ENCODE measurements at regions not wholly inside any gene's neighbourhood (a gene's known extent, or its start where the extent isn't known, plus 50 kb on each side); places are given as distances from the start of the nearest gene placed in this dataset.
A peak's percentile ranks its signal among the peaks of the same experiment; 100 is the strongest.

- Histone ChIP-seq H3K9ac (ENCODE audit: low read depth in 1 of 2, low read length in 2 of 2) (no peak overlapping the region), H3K9me3 (ENCODE audit: control insufficient read depth in 2 of 2, low read length in 2 of 2) (no peaks in the 10 kb centered on the region), H3K4me1 (ENCODE audit: control insufficient read depth in 2 of 2, insufficient read depth in 2 of 2, low read length in 2 of 2) (peaks cover 16 to 37% of the 10 kb centered on the region in 2 donors), H3K27ac (ENCODE audit: low read depth in 2 of 2, low read length in 2 of 2) (no peak overlapping the region), H3K27me3 (ENCODE audit: control insufficient read depth in 2 of 2, insufficient read depth in 2 of 2, low read length in 2 of 2) (no peaks in the 10 kb centered on the region), H3K36me3 (ENCODE audit: control insufficient read depth in 2 of 2, insufficient read depth in 2 of 2, low read length in 2 of 2) (no peaks in the 10 kb centered on the region), H3K4me3 (ENCODE audit: low read length in 2 of 2) (no peak overlapping the region)
Measured at GRCh38 chr14:100416081-100416680, 93.0 kb downstream of the SLC25A47 start.

DNA sequence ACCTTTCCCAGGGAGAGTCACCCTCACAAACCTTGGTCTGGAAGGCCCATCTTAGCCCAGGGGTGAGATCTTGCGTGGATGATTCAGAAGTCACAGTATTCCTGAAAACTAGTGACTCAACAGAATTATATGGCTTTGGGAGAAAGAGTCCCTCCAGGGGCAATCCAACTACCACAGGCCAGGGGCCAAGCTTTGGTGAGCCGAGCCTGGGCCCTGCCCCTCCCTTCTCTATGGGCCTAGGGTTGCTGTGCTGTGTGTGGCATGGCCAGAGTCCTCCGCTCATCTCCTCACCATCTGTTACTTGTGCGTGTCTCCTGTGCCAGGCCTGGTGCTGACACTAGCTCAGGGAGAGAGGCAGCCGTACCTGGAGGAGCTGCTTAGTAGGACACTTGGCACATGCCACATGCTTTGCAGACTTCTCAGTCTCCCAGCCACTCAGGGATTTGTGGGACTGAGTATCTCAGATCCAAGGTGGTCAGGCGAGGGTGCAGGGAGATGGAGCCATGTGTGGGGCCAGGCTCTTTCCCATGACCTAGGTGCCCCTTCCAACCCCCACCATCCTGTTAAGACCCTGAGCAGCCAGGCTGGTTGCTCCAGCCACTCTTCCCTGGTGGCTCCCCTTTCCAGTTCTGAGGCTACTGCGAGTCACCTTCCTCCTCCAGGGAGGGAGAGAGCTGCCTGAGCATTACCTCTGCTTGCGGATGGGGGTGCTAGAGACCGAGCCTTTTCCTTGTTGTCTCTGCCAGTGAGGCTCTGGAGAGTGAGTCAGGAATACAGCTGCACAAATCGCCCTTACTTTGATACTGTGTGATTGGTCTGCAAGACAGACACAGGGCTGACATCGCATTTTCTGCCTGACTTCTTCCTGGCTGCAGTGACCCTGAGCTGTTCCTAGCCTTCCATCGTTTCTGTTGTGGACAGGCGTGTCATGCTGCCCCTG is 94.1 kb downstream of the SLC25A47 start:
- H3K9me3 ChIP-seq (ENCODE audit: control insufficient read depth in 2 of 2, low read length in 2 of 2): no peaks in the 10 kb centered on the region
- no peak overlapping the region for H3K4me3 ChIP-seq (ENCODE audit: low read length in 2 of 2)
- H3K4me1 ChIP-seq (ENCODE audit: control insufficient read depth in 2 of 2, insufficient read depth in 2 of 2, low read length in 2 of 2): peaks cover 16 to 37% of the 10 kb centered on the region in 2 donors
- peak overlapping the region; percentile 52 to 77 for H3K27ac ChIP-seq (ENCODE audit: low read depth in 2 of 2, low read length in 2 of 2)
- no peaks in the 10 kb centered on the region for H3K27me3 ChIP-seq (ENCODE audit: control insufficient read depth in 2 of 2, insufficient read depth in 2 of 2, low read length in 2 of 2)
- H3K36me3 ChIP-seq (ENCODE audit: control insufficient read depth in 2 of 2, insufficient read depth in 2 of 2, low read length in 2 of 2): no peaks in the 10 kb centered on the region
- peak overlapping the region in 1 of 2 donors; percentile 51 for H3K9ac ChIP-seq (ENCODE audit: low read depth in 1 of 2, low read length in 2 of 2)

GRCh38 chr14:100419856-100420255 is 96.7 kb downstream of the SLC25A47 start:
- no peaks in the 10 kb centered on the region for H3K36me3 ChIP-seq (ENCODE audit: control insufficient read depth in 2 of 2, insufficient read depth in 2 of 2, low read length in 2 of 2)
- no peaks in the 10 kb centered on the region for H3K9me3 ChIP-seq (ENCODE audit: control insufficient read depth in 2 of 2, low read length in 2 of 2)
- peak overlapping the region; percentile 18 to 48 for H3K9ac ChIP-seq (ENCODE audit: low read depth in 1 of 2, low read length in 2 of 2)
- no peaks in the 10 kb centered on the region for H3K27me3 ChIP-seq (ENCODE audit: control insufficient read depth in 2 of 2, insufficient read depth in 2 of 2, low read length in 2 of 2)
- H3K27ac ChIP-seq (ENCODE audit: low read depth in 2 of 2, low read length in 2 of 2): peak overlapping the region; percentile 49 to 83
- no peak overlapping the region for H3K4me3 ChIP-seq (ENCODE audit: low read length in 2 of 2)
- H3K4me1 ChIP-seq (ENCODE audit: control insufficient read depth in 2 of 2, insufficient read depth in 2 of 2, low read length in 2 of 2): peaks cover 24 to 47% of the 10 kb centered on the region in 2 donors

DNA sequence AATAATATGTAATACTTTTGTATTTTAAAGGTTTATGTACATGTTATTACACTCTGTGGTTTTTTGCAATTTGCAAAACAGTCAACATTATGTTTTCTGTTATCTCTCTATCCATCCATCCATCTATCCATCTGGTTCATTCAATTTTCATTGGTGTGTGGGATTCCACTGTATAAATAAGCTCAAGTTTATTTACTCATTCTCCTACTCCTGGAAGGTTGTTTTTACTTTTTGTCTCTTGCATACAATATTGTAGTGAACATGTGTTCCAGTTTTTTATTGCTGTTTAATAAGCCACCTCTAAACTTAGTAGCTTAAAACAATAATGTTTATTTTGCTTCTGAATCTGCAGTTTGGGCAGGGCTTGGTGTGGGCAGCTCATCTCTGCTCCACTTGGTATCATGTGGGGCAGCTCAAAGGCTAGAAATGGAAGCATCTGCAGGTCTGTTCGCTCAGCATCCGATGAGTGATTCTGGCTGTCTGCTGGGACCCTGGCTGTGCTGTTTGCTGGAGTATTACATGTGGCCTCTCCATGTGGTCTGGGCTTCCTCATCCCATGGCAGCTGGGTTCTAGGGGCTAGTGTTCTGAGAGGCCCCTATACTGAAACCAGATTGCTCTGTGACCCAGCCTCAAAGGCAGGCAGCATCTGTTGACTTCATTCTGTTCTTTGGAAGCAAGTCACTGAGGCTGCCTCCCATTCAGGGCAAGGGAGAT is 98.8 kb downstream of the SLC25A47 start:
- no peaks in the 10 kb centered on the region for H3K27me3 ChIP-seq (ENCODE audit: control insufficient read depth in 2 of 2, insufficient read depth in 2 of 2, low read length in 2 of 2)
- H3K27ac ChIP-seq (ENCODE audit: low read depth in 2 of 2, low read length in 2 of 2): no peak overlapping the region
- H3K36me3 ChIP-seq (ENCODE audit: control insufficient read depth in 2 of 2, insufficient read depth in 2 of 2, low read length in 2 of 2): no peaks in the 10 kb centered on the region
- H3K4me3 ChIP-seq (ENCODE audit: low read length in 2 of 2): no peak overlapping the region
- no peak overlapping the region for H3K9ac ChIP-seq (ENCODE audit: low read depth in 1 of 2, low read length in 2 of 2)
- H3K9me3 ChIP-seq (ENCODE audit: control insufficient read depth in 2 of 2, low read length in 2 of 2): no peaks in the 10 kb centered on the region
- H3K4me1 ChIP-seq (ENCODE audit: control insufficient read depth in 2 of 2, insufficient read depth in 2 of 2, low read length in 2 of 2): peaks cover 21 to 36% of the 10 kb centered on the region in 2 donors

GRCh38 chr14:100422556-100423316 is 99.6 kb downstream of the SLC25A47 start:
- H3K27me3 ChIP-seq (ENCODE audit: control insufficient read depth in 2 of 2, insufficient read depth in 2 of 2, low read length in 2 of 2): no peaks in the 10 kb centered on the region
- no peak overlapping the region for H3K27ac ChIP-seq (ENCODE audit: low read depth in 2 of 2, low read length in 2 of 2)
- H3K36me3 ChIP-seq (ENCODE audit: control insufficient read depth in 2 of 2, insufficient read depth in 2 of 2, low read length in 2 of 2): no peaks in the 10 kb centered on the region
- H3K4me1 ChIP-seq (ENCODE audit: control insufficient read depth in 2 of 2, insufficient read depth in 2 of 2, low read length in 2 of 2): peaks cover 15 to 29% of the 10 kb centered on the region in 2 donors
- no peaks in the 10 kb centered on the region for H3K9me3 ChIP-seq (ENCODE audit: control insufficient read depth in 2 of 2, low read length in 2 of 2)
- no peak overlapping the region for H3K4me3 ChIP-seq (ENCODE audit: low read length in 2 of 2)
- H3K9ac ChIP-seq (ENCODE audit: low read depth in 1 of 2, low read length in 2 of 2): no peak overlapping the region

GRCh38 chr14:100423317-100424010 is 100.3 kb downstream of the SLC25A47 start:
- no peaks in the 10 kb centered on the region for H3K36me3 ChIP-seq (ENCODE audit: control insufficient read depth in 2 of 2, insufficient read depth in 2 of 2, low read length in 2 of 2)
- H3K4me1 ChIP-seq (ENCODE audit: control insufficient read depth in 2 of 2, insufficient read depth in 2 of 2, low read length in 2 of 2): peaks cover 14 to 27% of the 10 kb centered on the region in 2 donors
- no peak overlapping the region for H3K4me3 ChIP-seq (ENCODE audit: low read length in 2 of 2)
- H3K27ac ChIP-seq (ENCODE audit: low read depth in 2 of 2, low read length in 2 of 2): peak overlapping the region in 1 of 2 donors; percentile 49
- no peaks in the 10 kb centered on the region for H3K9me3 ChIP-seq (ENCODE audit: control insufficient read depth in 2 of 2, low read length in 2 of 2)
- H3K27me3 ChIP-seq (ENCODE audit: control insufficient read depth in 2 of 2, insufficient read depth in 2 of 2, low read length in 2 of 2): no peaks in the 10 kb centered on the region
- no peak overlapping the region for H3K9ac ChIP-seq (ENCODE audit: low read depth in 1 of 2, low read length in 2 of 2)

GRCh38 chr14:100424504-100425428 is 101.6 kb downstream of the SLC25A47 start:
- no peaks in the 10 kb centered on the region for H3K9me3 ChIP-seq (ENCODE audit: control insufficient read depth in 2 of 2, low read length in 2 of 2)
- no peaks in the 10 kb centered on the region for H3K36me3 ChIP-seq (ENCODE audit: control insufficient read depth in 2 of 2, insufficient read depth in 2 of 2, low read length in 2 of 2)
- H3K4me3 ChIP-seq (ENCODE audit: low read length in 2 of 2): no peak overlapping the region
- H3K27me3 ChIP-seq (ENCODE audit: control insufficient read depth in 2 of 2, insufficient read depth in 2 of 2, low read length in 2 of 2): no peaks in the 10 kb centered on the region
- peak overlapping the region in 1 of 2 donors; percentile 49 for H3K27ac ChIP-seq (ENCODE audit: low read depth in 2 of 2, low read length in 2 of 2)
- H3K4me1 ChIP-seq (ENCODE audit: control insufficient read depth in 2 of 2, insufficient read depth in 2 of 2, low read length in 2 of 2): peaks cover 13 to 30% of the 10 kb centered on the region in 2 donors
- H3K9ac ChIP-seq (ENCODE audit: low read depth in 1 of 2, low read length in 2 of 2): peak overlapping the region in 1 of 2 donors; percentile 19

DNA sequence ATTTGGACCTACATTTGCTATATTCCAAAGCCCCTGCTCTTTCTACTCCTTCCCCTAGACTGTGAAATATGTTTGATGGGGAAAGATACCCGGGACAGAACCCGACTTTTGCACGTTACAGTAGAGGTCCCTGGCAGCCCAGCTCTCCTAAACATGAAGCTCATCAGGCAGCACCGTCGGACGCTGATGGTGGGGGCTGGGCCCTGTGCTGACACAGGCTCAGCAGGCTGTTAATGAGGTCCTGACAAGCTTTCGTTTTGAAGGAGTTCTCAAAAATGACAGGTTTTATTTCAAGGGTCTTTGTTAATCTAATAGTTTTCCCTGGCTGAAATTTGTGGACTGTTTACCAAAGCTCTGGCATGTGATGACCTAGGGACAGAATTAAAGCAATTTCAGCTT is 102.3 kb downstream of the SLC25A47 start:
- H3K9ac ChIP-seq (ENCODE audit: low read depth in 1 of 2, low read length in 2 of 2): no peak overlapping the region
- H3K4me3 ChIP-seq (ENCODE audit: low read length in 2 of 2): no peak overlapping the region
- H3K4me1 ChIP-seq (ENCODE audit: control insufficient read depth in 2 of 2, insufficient read depth in 2 of 2, low read length in 2 of 2): peaks cover 8 to 23% of the 10 kb centered on the region in 2 donors
- no peaks in the 10 kb centered on the region for H3K9me3 ChIP-seq (ENCODE audit: control insufficient read depth in 2 of 2, low read length in 2 of 2)
- H3K36me3 ChIP-seq (ENCODE audit: control insufficient read depth in 2 of 2, insufficient read depth in 2 of 2, low read length in 2 of 2): no peaks in the 10 kb centered on the region
- H3K27me3 ChIP-seq (ENCODE audit: control insufficient read depth in 2 of 2, insufficient read depth in 2 of 2, low read length in 2 of 2): no peaks in the 10 kb centered on the region
- H3K27ac ChIP-seq (ENCODE audit: low read depth in 2 of 2, low read length in 2 of 2): no peak overlapping the region

Data from mucosa of rectum (tissue), 2 donors.